GM13977 (cell line): ENCODE measurements at regions not wholly inside any gene's neighbourhood (a gene's known extent, or its start where the extent isn't known, plus 50 kb on each side); places are given as distances from the start of the nearest gene placed in this dataset.

Source experiments
- DNase-seq: peaks from one replicate; pipeline ENCODE4 v3.0.0; 2012; ENCODE audit warnings: low spot score
- in situ Hi-C: fragments of 300-500 bp; cut with MboI; formaldehyde crosslinking; loops from one replicate; pipeline ENCODE4 v1.12.0; 2022; ENCODE audit warnings: low sequenced_read_pairs, low pct_unique_long_range_greater_than_20kb, mixed read lengths, inconsistent platforms; ENCODE audit not compliant: unreplicated experiment
- TF ChIP-seq, protein P1 (sequence below): IDR thresholded peaks from 2 replicates; pipeline ENCODE4 v1.5.1; 2012; ENCODE audit warnings: mild to moderate bottlenecking, control low read depth; ENCODE audit not compliant: insufficient read depth; ENCODE audit errors: extremely low read depth, missing control alignments

DNA sequence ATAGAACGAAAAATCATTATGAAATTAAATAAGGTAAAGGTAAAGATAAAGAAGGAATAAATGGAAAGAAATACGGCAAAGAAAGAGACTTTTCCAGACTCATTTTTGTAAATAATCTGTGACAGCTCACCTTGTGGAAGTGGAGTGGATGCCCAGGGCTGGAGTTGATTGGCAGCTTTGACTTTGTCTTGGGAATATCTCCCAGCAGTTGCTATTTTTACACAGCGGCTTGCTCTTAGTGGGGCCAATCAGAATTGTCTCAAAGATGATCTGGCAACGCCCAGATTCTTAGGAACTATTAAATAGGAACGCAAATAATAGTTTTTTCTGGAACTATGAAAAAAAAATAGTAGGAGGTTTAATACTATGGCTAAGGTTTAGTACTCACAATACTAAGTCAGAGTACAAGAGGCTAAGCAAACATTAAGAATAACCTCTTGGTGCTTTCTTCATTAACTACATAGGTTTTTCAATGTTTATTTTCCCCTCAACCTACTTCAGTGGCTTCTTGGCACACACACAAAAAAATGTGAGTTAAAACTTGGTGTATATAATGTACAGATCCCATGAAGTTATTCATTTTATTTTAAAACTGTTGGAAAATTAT, 132.7 kb downstream of the TRAM1L1 start:
- in situ Hi-C loops: no loop called here
- no peak for DNase-seq
- TF ChIP-seq, protein P1, sequence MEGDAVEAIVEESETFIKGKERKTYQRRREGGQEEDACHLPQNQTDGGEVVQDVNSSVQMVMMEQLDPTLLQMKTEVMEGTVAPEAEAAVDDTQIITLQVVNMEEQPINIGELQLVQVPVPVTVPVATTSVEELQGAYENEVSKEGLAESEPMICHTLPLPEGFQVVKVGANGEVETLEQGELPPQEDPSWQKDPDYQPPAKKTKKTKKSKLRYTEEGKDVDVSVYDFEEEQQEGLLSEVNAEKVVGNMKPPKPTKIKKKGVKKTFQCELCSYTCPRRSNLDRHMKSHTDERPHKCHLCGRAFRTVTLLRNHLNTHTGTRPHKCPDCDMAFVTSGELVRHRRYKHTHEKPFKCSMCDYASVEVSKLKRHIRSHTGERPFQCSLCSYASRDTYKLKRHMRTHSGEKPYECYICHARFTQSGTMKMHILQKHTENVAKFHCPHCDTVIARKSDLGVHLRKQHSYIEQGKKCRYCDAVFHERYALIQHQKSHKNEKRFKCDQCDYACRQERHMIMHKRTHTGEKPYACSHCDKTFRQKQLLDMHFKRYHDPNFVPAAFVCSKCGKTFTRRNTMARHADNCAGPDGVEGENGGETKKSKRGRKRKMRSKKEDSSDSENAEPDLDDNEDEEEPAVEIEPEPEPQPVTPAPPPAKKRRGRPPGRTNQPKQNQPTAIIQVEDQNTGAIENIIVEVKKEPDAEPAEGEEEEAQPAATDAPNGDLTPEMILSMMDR: no peak

DNA sequence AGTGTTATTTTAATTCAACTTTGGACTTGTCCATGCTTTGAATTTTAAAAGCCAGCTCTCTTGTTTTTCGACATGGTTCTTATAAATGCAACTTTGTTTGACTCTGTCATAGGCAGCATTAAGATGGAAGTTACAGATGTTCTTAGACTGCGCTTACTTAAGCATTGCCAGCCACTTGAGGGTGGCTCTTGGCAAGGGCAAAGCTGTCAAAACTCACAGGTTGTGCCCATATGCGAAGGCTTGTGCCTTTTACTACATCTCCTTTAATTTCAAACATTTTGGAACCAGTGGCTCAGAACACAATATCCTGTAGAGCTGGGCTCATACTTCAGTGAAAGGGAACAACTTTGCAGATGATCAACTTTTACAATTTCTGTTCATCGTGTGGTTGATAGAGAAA, 135.5 kb downstream of the TRAM1L1 start:
- no peak for DNase-seq
- in situ Hi-C loops: no loop called here
- TF ChIP-seq, protein P1: no peak

DNA sequence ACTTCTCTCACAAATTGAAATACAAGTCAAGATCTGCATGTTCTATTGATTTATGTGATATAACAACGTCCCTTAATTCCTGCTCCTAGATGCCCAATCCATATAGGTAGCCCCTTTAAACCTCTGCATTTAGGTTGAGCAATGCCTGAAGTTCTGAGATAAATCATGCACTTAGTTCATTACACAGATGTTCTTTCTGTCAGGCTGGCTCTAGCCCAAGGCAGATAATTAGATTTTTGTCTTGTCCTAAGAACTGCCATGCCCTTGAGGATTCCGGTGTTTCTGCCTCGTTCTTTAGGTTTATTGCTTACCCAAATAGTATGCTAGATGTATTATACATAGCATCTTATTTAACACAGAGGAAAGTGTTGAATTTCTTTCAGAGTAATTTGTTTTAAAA, 143.1 kb downstream of the TRAM1L1 start:
- no peak for DNase-seq
- TF ChIP-seq, protein P1: no peak
- in situ Hi-C loops: no loop called here

DNA sequence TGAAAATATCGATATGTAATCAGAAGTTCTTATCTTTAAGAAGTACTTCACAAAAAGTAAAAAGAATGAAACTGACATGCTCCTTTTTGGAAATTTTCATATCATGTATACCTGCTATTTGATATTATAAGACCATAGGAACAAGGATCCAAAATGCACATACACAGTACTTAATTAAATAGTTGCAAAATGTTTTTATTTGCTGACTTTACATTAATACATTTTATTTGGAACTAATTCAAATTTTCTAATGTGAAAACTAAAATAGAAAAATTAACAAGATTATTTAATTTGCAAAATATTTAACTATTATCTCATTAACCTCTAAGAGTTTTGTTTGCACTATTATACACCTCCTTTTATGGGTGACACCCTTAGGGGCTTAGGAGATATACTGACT, 155.0 kb downstream of the TRAM1L1 start:
- in situ Hi-C loops: no loop called here
- TF ChIP-seq, protein P1: no peak
- DNase-seq: no peak

DNA sequence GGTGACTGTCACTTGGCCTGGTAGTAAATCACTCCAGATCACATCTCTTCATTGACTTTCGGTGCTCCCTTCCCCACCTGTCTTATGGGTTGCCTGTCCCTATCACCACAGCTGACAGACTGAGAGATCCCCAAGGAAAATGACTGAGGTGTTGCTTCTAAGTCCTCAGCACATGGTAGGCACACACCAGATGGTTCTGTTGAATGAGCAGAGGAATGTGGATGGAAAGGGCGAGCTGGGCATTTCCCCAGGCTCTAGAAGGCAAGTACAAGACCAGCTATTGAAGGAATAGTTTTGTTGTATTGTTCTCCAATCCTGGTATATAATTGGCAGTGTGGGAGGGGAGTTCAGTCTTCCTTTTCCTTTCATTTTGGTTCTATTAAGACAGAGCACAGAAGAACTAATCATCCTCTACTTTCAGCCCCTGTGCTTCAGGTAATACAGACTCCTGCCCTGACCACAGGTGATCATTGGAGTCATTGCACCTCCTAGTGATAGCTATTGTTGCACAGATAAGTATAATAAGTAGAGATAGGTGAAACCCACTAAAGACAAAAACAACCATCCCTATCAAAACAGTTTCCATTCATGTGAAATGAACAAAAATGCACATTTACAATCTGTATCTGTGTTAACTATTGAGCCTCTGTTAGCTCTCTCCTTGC, 158.6 kb downstream of the TRAM1L1 start:
- TF ChIP-seq, protein P1: no peak
- in situ Hi-C loops: no loop called here
- DNase-seq: no peak

DNA sequence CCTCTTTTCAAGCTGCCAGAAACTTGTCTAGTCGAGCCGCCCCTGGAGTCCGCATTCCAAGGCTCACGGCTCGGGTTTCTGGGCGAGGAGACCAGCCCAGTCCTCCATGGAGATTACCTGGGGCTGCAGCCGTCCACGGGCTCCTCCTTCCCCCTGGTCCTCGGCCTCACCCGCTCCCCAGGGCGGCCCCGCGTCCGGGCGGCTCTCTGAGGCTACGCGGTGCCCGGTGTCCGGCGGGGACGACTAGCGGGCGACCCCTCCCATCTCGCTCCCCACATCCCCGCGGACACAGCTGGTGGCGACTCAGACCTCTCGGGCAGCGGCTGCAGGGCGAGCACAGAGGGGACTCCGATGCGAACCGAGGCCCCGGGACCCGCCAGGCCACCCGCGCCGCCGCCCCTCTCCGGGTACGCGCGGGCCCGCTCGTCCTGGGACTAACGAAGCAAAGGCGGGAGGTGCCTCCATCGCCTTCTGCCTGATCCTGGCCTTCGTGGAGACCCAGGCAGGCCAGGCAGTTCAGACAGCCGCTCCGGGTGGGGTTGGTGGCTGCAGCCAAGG, 159.4 kb downstream of the TRAM1L1 start:
- no peak for DNase-seq
- TF ChIP-seq, protein P1: no peak
- in situ Hi-C loops: no loop called here
